Mesothelial cell of epicardium (in vitro differentiated cells): ENCODE measurements at regions not wholly inside any gene's neighbourhood (a gene's known extent, or its start where the extent isn't known, plus 50 kb on each side); places are given as distances from the start of the nearest gene placed in this dataset.

Experiments
- DNase-seq, 2 experiments: peaks; one replicate each; pipeline ENCODE4 v3.0.0; 2021; ENCODE audit warnings: low spot score in 2 of 2; ENCODE audit not compliant: unreplicated experiment in 2 of 2
- H3K27ac Mint-ChIP-seq: 2 replicates; pipeline ENCODE4 v1.8.0; 2021; ENCODE audit warnings: mixed read lengths
- H3K27me3 Mint-ChIP-seq: 2 replicates; pipeline ENCODE4 v1.8.0; 2021; ENCODE audit warnings: low read depth, mixed read lengths
- H3K36me3 Mint-ChIP-seq: 2 replicates; pipeline ENCODE4 v1.8.0; 2021; ENCODE audit warnings: mixed read lengths
- H3K4me1 Mint-ChIP-seq: 2 replicates; pipeline ENCODE4 v1.8.0; 2021; ENCODE audit warnings: mixed read lengths
- H3K4me3 Mint-ChIP-seq: 2 replicates; pipeline ENCODE4 v1.8.0; 2021; ENCODE audit warnings: mild to moderate bottlenecking, moderate library complexity, mixed read lengths
- H3K9me3 Mint-ChIP-seq: 2 replicates; pipeline ENCODE4 v1.8.0; 2021; ENCODE audit warnings: mixed read lengths
- TF ChIP-seq, protein P1 (sequence below): fragments of 200-600 bp; sonication (generic); IDR thresholded peaks from one replicate; pipeline ENCODE4 v1.5.0; 2021; ENCODE audit warnings: antibody characterized with exemption; ENCODE audit not compliant: unreplicated experiment

DNA sequence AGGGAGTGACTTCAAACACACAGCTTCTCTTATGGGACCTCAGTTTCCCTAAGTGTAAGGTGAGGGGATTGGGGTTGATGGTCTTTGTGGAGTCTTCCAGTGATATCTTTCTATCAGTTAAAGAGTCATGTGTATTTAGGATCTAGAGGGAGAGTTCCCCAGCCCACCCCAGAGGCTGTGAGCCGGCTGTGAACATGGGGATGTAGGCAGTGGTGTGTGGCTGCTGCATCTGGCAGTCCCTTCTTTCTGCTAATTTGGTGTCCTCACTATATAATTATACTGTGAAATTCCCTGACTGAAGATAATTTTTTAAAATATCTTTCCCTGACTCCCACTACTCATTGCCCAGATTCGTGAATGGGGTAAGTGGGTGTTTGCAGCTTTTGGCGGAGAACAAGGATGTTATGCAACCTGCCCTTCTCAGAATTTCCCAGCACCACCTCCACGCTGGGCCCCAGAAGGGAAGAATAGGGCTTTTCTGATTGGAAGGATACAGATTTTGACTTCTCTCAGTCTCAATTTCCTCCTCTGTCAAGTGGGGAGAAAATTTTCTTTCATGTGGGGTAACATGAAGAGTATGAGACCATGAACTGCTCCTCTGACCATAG lies 79.0 kb upstream of the RASGRF1 start:
- DNase-seq = no peak
- Mint-ChIP-seq H3K9me3 (no peaks in the 10 kb centered on the region), H3K4me1 (peaks cover 38% of the 10 kb centered on the region), H3K4me3 (no peak overlapping the region), H3K27ac (peak overlapping the region; percentile 72), H3K36me3 (no peaks in the 10 kb centered on the region), H3K27me3 (peaks cover 3% of the 10 kb centered on the region)
- TF ChIP-seq, protein P1, sequence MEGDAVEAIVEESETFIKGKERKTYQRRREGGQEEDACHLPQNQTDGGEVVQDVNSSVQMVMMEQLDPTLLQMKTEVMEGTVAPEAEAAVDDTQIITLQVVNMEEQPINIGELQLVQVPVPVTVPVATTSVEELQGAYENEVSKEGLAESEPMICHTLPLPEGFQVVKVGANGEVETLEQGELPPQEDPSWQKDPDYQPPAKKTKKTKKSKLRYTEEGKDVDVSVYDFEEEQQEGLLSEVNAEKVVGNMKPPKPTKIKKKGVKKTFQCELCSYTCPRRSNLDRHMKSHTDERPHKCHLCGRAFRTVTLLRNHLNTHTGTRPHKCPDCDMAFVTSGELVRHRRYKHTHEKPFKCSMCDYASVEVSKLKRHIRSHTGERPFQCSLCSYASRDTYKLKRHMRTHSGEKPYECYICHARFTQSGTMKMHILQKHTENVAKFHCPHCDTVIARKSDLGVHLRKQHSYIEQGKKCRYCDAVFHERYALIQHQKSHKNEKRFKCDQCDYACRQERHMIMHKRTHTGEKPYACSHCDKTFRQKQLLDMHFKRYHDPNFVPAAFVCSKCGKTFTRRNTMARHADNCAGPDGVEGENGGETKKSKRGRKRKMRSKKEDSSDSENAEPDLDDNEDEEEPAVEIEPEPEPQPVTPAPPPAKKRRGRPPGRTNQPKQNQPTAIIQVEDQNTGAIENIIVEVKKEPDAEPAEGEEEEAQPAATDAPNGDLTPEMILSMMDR = no peak

DNA sequence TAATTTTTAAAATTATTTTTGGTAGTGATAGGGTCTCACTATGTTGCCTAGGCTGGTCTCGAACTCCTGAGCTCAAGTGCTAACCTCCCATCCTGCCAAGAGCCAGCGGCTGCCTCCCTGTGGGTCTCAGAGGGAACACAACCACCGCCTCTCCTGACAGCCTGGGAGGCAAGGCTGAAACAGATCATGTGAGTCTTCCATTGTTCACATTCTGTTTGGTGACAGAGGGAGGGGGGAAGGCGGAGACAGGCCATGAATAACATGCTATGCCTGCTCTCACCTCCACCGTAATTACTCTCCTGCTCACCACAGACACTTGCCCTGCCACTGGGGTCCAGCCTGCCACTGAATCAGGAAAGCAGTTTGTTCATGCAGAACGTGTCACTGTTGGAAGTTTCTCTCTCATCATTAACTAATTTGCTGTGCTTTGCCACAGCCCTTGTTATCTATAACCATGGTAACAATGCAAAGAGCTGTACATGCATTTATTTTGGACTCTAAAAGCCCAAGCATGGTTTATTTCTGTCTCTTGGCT lies 78.4 kb upstream of the RASGRF1 start:
- H3K4me3 Mint-ChIP-seq = no peak overlapping the region
- TF ChIP-seq, protein P1 = no peak
- H3K27ac Mint-ChIP-seq = peak overlapping the region; percentile 72
- H3K9me3 Mint-ChIP-seq = no peaks in the 10 kb centered on the region
- H3K4me1 Mint-ChIP-seq = peaks cover 38% of the 10 kb centered on the region
- DNase-seq = no peak
- H3K27me3 Mint-ChIP-seq = peaks cover 3% of the 10 kb centered on the region
- no peaks in the 10 kb centered on the region for H3K36me3 Mint-ChIP-seq

DNA sequence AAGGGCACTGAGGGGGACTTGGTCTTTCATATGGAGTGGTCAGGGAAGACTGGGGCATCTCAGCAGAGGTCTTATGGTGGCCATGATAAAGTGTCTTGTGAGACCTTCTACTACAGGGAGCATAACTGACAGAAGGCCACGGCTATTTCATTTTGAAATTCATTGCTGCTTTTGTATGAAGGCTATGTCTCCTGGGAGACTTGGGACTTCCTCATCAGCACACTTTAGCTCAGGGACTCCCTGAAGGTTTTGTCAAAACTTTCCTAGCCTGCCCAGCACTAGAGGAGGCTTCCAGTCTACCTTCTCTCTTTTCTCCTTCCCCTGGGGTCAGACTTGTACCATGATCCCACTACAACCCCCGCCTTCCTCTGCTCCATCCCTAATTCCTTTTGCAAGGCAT lies 77.2 kb upstream of the RASGRF1 start:
- H3K27ac Mint-ChIP-seq = no peak overlapping the region
- H3K4me3 Mint-ChIP-seq = no peak overlapping the region
- peaks cover 35% of the 10 kb centered on the region for H3K4me1 Mint-ChIP-seq
- no peaks in the 10 kb centered on the region for H3K36me3 Mint-ChIP-seq
- H3K9me3 Mint-ChIP-seq = no peaks in the 10 kb centered on the region
- peaks cover 3% of the 10 kb centered on the region for H3K27me3 Mint-ChIP-seq
- TF ChIP-seq, protein P1 = no peak
- no peak for DNase-seq

DNA sequence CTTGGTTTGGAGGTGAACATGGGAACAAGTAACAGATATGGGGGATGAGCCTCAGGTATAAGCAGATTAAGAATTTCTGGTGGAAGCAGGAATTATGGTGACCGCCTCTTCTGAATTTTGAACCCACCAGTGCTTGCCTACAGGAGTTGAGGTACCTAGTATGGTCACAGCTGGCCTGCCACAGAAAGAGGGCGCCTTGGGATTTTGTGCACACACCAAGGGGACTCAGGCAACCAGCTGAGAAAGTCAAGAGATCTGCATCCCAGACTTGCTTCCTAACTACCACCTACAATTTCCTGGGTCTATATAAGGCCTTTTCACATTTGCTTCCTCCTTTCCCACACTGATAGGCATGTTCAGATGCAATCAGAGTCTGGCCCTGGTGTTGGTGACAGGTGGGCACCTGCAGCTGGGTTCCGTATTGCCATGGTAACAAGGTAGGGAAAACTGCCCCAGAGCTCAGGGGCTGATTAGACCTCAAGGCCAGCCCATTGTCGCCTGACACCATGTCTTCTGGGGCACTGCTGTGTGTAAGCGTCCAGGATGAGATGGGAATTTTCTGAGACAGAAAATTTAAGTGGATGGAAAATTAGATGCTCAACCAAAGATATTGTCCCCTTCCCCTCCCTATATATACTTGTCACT lies 75.9 kb upstream of the RASGRF1 start:
- H3K27ac Mint-ChIP-seq = no peak overlapping the region
- H3K36me3 Mint-ChIP-seq = no peaks in the 10 kb centered on the region
- no peak for DNase-seq
- TF ChIP-seq, protein P1 = no peak
- no peak overlapping the region for H3K4me3 Mint-ChIP-seq
- no peaks in the 10 kb centered on the region for H3K9me3 Mint-ChIP-seq
- H3K27me3 Mint-ChIP-seq = peaks cover 3% of the 10 kb centered on the region
- H3K4me1 Mint-ChIP-seq = peaks cover 24% of the 10 kb centered on the region

DNA sequence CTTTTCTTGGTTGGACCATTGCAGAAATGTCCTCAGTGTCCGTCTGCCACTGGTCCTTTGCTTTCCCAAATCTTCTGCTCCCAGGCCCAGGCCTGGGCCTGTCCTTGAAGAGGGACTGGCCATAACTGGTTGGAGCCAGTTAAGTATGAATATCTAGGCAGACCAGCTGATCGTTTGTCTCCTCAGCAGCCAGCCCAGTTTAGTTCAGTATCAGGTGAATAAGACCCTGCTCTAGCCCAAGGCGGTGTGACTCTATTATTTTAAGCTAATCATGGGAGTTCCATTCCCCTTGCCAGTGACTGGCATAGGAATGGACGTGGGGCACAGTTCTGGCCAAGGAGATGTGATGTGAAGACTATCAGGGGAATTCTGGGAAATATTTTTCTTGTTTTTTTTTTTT lies 73.9 kb upstream of the RASGRF1 start:
- peaks cover 7% of the 10 kb centered on the region for H3K4me1 Mint-ChIP-seq
- peaks cover 3% of the 10 kb centered on the region for H3K27me3 Mint-ChIP-seq
- no peaks in the 10 kb centered on the region for H3K36me3 Mint-ChIP-seq
- H3K9me3 Mint-ChIP-seq = no peaks in the 10 kb centered on the region
- DNase-seq = no peak
- TF ChIP-seq, protein P1 = no peak
- no peak overlapping the region for H3K4me3 Mint-ChIP-seq
- H3K27ac Mint-ChIP-seq = no peak overlapping the region
